GM18909 (cell line): ENCODE measurements at regions not wholly inside any gene's neighbourhood (a gene's known extent, or its start where the extent isn't known, plus 50 kb on each side); places are given as distances from the start of the nearest gene placed in this dataset.
"Not testable (repeated sequence)": the region's sequence is repeated elsewhere in the genome, so short reads cannot be mapped to it uniquely, and the experiment has no call there.

ENCODE experiments used
- ATAC-seq: cut with Tn5 transposase; IDR thresholded peaks from one replicate; pipeline ENCODE4 v1.9.1; 2021; ENCODE audit warnings: mild to moderate bottlenecking; ENCODE audit not compliant: unreplicated experiment, poor library complexity

DNA sequence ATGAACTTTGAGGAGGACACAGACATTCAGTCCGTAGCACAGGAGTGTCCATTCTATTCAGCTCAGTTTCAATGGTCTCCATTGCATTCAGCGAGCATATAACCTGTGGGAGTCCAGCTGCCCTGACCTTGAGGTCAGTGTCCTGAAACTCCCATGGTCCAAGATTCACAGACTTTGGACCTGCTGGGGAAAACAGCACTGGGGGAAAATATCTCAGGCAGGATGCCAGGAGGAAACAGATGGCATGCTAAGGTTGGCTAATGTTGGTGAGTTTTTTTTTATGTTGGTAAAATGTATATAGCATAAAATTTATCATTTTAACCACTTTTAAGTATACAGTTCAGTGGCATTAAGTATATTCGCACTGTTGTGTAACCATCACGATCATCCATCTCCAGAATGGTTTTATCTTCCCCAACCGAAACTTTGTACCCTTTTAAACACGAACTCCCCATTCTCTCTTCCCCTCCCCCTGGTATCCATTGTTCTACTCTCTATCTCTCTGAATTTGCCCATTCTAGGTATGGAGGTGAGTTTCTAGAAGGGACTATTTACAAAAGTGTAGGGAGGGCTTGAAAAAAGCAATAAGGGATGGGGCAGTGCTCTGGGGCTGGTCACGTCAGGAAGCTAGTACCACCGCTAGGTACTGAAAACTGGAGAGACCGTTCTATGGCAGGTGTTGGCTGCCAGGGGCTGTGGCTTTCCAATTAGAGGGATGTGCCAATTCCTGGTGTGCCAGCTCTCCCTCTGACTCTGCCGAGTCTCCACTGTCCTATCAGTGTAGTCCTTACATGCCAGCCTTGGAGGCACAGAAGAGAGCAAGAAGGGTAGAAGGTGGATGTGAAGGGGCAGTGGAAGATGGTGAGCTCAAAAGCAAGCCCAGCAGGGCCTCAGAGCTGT, 85.3 kb downstream of the FOXD2 start:
- no peak for ATAC-seq

GRCh38 chr1:47523835-47524215, 86.0 kb downstream of the FOXD2 start:
- ATAC-seq, result no peak

- no peak for ATAC-seq
These were observed 86.4 kb downstream of the FOXD2 start for GRCh38 chr1:47524272-47524671.

DNA sequence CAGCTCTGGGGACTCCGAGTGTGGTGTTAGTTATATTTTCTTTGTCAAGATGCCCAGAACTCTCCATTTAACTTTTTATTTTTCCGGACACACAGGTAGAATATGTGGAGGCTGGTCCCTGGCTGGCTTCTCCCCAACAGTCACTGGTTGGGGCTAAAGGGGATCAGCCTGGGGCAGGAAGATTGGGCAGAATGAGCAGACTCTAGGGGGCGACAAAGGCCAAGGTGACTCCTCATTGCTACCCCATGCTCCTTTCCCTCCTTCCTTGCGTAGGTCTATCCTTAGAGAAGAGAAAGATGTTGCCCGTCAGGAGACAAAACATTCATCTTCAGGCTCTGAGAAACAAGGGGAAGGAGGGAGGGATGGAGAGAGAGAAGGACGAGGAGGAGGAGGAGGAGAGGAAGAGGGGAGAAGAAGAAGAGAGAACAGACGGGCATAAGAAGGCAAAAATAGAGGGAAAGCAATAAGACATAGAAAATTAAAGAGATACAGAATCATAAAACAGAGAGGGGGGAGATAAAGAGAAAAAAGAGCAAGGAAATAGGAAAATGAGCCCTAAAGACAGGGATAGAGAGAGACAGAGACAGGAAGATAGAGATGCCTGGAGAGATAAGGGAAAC, 89.9 kb downstream of the FOXD2 start:
- no peak for ATAC-seq

- ATAC-seq, result no peak
These were observed 91.8 kb downstream of the FOXD2 start for GRCh38 chr1:47529520-47530098.

- ATAC-seq, result no peak
These were observed 95.3 kb downstream of the FOXD2 start for GRCh38 chr1:47532921-47533792.

GRCh38 chr1:47533793-47534328, 96.0 kb downstream of the FOXD2 start:
- no peak for ATAC-seq

GRCh38 chr1:47534436-47534835, 96.6 kb downstream of the FOXD2 start:
- no peak for ATAC-seq

- no peak for ATAC-seq
These were observed 98.8 kb downstream of the FOXD2 start for GRCh38 chr1:47536646-47537118.

DNA sequence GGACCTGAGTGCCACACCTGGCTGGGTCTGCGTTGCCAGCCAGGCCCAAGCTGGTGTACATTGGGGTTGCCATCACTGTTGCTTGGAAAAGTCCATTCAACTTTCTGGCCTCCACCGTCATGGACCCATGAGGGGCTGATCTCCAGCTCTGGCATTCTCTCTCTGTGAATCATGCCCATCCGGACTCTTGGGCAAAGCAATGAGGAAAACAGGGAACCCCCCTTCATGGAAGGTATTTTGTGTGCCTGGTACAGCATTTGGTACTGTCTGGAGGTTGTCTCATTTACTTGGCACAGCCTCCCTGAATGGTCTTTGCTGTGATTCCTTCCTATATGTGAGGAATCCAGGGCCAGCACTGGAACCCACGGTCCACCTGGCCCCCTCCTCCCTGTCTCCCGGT, 99.4 kb downstream of the FOXD2 start:
- ATAC-seq, result no peak

GRCh38 chr1:47537966-47538365, 100.1 kb downstream of the FOXD2 start:
- ATAC-seq, result no peak

DNA sequence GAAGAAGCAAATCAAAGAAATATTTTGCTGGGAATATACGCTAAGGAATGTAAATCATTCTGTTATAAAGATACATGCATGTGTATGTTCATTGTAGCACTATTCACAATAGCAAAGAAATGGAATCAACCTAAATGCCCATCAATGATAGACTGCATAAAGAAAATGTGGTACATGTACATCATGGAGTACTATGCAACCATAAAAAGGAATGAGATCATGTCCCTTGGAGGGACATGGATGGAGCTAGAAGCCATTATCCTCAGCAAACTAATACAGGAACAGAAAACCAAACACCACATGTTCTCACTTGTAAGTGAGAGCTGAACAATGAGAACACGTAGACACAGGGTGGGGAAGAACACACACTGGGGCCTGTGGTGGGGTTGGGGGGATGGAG, 100.7 kb downstream of the FOXD2 start:
- not testable (repeated sequence) for ATAC-seq

GRCh38 chr1:47541705-47542104, 103.9 kb downstream of the FOXD2 start:
- not testable (repeated sequence) for ATAC-seq

DNA sequence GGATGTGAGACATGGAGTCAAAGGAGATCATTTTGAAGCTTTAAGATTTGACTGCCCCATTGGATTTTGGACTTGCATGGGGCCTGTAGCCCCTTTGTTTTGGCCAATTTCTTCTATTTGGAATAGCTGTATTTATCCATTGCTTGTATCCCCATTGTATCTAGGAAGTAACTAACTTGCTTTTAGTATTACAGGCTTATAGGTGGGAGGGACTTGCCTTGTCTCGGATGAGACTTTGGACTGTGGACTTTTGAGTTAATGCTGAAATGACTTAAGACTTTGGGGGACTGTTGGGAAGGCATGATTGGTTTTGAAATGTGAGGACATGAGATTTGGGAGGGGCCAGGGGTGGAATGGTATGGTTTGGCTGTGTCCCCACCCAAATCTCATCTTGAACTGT, 105.2 kb downstream of the FOXD2 start:
- ATAC-seq, result not testable (repeated sequence)

DNA sequence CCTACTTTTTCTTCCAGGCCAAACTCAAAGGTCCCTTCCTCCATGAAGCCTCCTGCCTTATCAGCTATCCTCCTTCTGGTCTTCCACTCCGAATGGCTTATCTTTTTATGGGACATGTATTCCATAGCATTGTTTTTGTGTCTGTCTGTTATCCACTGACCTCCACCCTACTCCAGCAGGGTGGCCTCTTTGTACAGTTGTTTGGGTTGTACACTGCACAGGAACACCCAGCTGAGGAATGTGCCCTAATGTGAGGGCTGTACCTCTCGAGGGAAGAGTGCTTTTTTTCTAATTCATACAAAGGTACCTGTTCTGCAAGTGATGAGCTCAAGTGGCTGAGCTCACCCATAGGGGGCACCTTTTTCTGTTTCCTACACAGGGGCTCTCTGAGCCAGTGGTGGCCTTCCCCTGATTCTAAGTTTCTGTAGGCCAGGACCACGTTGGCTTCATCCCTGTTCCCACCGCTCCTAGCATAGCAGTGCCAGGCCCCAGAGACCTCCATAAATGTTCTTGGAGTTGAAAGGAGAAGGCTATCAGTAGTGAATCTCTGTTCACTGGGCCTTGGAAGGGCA, 108.2 kb downstream of the FOXD2 start:
- no peak for ATAC-seq

GRCh38 chr1:47547753-47548573, 110.1 kb downstream of the FOXD2 start:
- ATAC-seq, result no peak

GRCh38 chr1:47548637-47549036, 110.8 kb downstream of the FOXD2 start:
- no peak for ATAC-seq

DNA sequence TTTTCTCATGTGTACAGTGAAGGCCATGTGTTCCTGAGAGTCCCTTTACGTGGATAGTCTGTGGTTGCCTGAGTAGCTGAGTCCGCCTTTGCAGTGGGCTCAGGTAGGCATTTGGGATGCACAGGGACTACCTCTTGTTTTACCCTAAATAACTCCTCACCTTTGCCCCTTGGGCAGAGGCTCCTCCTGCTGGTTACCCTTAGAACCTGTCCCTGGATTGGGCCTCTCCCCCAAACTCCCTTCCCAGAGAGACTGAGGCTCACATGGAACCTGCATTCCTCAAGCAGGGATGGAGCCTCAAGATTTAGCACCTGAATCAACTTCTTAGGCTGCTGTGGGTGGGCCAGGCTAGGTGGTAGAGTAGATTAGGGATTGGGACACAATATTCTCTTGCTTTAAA, 111.7 kb downstream of the FOXD2 start:
- no peak for ATAC-seq

DNA sequence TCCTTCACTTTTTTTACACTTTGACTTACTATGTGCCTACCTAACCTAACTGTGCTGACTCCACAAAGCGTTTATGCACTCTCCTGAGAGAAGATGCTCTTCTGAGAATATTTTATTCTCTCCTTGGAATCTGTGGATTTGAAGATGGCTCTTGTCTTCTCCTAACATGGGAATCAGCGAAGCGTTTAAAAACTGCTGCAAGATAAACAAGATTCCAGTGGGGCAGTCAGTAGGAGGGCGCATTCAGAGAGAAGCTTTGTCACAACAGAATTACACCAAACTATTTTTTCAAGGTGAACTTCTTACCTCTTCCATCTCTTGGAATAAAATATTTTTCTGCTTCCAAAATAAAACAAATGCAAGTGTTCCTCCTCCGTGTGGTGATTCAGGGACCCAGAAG, 113.1 kb downstream of the FOXD2 start:
- ATAC-seq, result no peak
